ENCODE measurements at regions not wholly inside any gene's neighbourhood (a gene's known extent, or its start where the extent isn't known, plus 50 kb on each side); places are given as distances from the start of the nearest gene placed in this dataset.

- no peak for DNase-seq
These were observed 171.4 kb downstream of the PTN start for GRCh38 chr7:137172105-137172590.

GRCh38 chr7:137169282-137169698 lies 174.2 kb downstream of the PTN start:
- no peak for DNase-seq

- no peak for DNase-seq
These were observed 175.9 kb downstream of the PTN start for GRCh38 chr7:137167609-137168008.

- DNase-seq: no peak
These were observed 177.2 kb downstream of the PTN start for GRCh38 chr7:137166363-137166762.

GRCh38 chr7:137165786-137166185 lies 177.7 kb downstream of the PTN start:
- DNase-seq: no peak

GRCh38 chr7:137165241-137165640 lies 178.3 kb downstream of the PTN start:
- no peak for DNase-seq

- no peak for DNase-seq
These were observed 179.3 kb downstream of the PTN start for GRCh38 chr7:137164251-137164650.

GRCh38 chr7:137160236-137160635 lies 183.3 kb downstream of the PTN start:
- no peak for DNase-seq

- no peak for DNase-seq
These were observed 186.3 kb downstream of the PTN start for GRCh38 chr7:137157256-137157655.

GRCh38 chr7:137151690-137152052 lies 191.9 kb downstream of the PTN start:
- no peak for DNase-seq

- no peak for DNase-seq
These were observed 192.4 kb downstream of the PTN start for GRCh38 chr7:137151041-137151689.

- no peak for DNase-seq
These were observed 196.2 kb downstream of the PTN start for GRCh38 chr7:137147338-137147720.

- DNase-seq: no peak
These were observed 196.8 kb downstream of the PTN start for GRCh38 chr7:137146552-137147337.

- DNase-seq: no peak
These were observed 197.5 kb downstream of the PTN start for GRCh38 chr7:137146012-137146455.

- no peak for DNase-seq
These were observed 201.2 kb downstream of the PTN start for GRCh38 chr7:137142376-137142775.

GRCh38 chr7:137135654-137136350 lies 207.7 kb downstream of the PTN start:
- no peak for DNase-seq

GRCh38 chr7:137130751-137131158 lies 212.8 kb downstream of the PTN start:
- no peak for DNase-seq

- DNase-seq: no peak
These were observed 214.5 kb downstream of the PTN start for GRCh38 chr7:137129025-137129424.

- DNase-seq: no peak
These were observed 215.7 kb downstream of the PTN start for GRCh38 chr7:137127806-137128205.

GRCh38 chr7:137127058-137127457 lies 216.5 kb downstream of the PTN start:
- no peak for DNase-seq

GRCh38 chr7:137122145-137122544 lies 221.4 kb downstream of the PTN start:
- no peak for DNase-seq

GRCh38 chr7:137120690-137121089 lies 222.8 kb downstream of the PTN start:
- no peak for DNase-seq

- no peak for DNase-seq
These were observed 233.0 kb downstream of the PTN start for GRCh38 chr7:137110535-137110934.

- DNase-seq: no peak
These were observed 233.4 kb downstream of the PTN start for GRCh38 chr7:137110091-137110509.
